ENCODE measurements at regions not wholly inside any gene's neighbourhood (a gene's known extent, or its start where the extent isn't known, plus 50 kb on each side); places are given as distances from the start of the nearest gene placed in this dataset.

DNA sequence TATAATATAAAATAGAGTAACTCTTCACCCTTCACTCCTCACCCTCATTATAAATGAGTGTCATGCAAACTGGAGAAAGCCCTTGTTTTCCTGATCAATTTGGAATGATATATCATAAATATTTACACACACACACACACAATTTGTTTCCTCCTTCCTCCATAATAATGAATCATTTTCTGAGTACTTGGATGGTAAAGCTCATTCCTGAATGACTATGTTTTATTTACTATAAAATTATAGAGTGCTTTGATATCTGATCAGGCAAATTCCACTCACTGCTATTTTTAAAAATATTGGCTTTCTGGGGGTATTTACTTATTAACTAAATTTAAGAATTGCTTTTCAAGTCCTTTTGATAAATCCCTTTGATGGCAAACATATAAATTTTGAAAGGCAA lies 1125.5 kb upstream of the CNTNAP5 start:
- Histone ChIP-seq H3K4me3 (no peak overlapping the region), H3K79me2 (ENCODE audit: control insufficient read depth, insufficient read depth, low read length) (no peaks in the 10 kb centered on the region), H3K4me1 (replicated peaks in 1 of 2; ENCODE audit: control insufficient read depth in 2 of 2, insufficient read depth in 2 of 2, low read length in 2 of 2) (no peaks in the 10 kb centered on the region), H3K36me3 (ENCODE audit: control insufficient read depth, insufficient read depth, low read length) (no peaks in the 10 kb centered on the region), H3K27ac (ENCODE audit: extremely low read depth, low read depth, low read length) (no peak overlapping the region), H3K27me3 (ENCODE audit: control insufficient read depth in 2 of 2, insufficient read depth in 2 of 2, low read length in 2 of 2) (no peaks in the 10 kb centered on the region), H4K20me1 (replicated peaks; ENCODE audit: control insufficient read depth, insufficient read depth, low read length) (no peaks in the 10 kb centered on the region), H3K9me1 (ENCODE audit: control insufficient read depth, insufficient read depth, low read length) (no peaks in the 10 kb centered on the region), H3K9me3 (replicated peaks; ENCODE audit: control insufficient read depth, insufficient read depth, low read depth, low read length) (no peaks in the 10 kb centered on the region), H3K4me2 (ENCODE audit: insufficient read depth, low read length) (no peak overlapping the region), H2AFZ (ENCODE audit: low read depth, low read length) (no peak overlapping the region), H3K9ac (ENCODE audit: insufficient read depth in 1 of 2, low read depth in 2 of 2, low read length in 2 of 2) (no peak overlapping the region)
- ChIA-PET CTCF (ENCODE audit: low intra/inter-chr PET ratio) (no interaction called here), POLR2A (no interaction called here)
- no TSS peak for BruUV-seq (replicated peaks)
- no peak for ATAC-seq
- TF ChIP-seq NFIX (CRISPR knock-in tag; IDR thresholded peaks at IDR 0.05; ENCODE audit: low read depth) (no peak), HNRNPLL (IDR thresholded peaks at IDR 0.05; ENCODE audit: low read depth, low read length, poor library complexity, severe bottlenecking) (no peak), MECOM (CRISPR knock-in tag; IDR thresholded peaks at IDR 0.05) (no peak), DACH1 (IDR thresholded peaks at IDR 0.05; ENCODE audit: partially characterized antibody) (no peak), PHF8 (IDR thresholded peaks at IDR 0.05; ENCODE audit: borderline replicate concordance, low read length) (no peak), MYBL2 (IDR thresholded peaks at IDR 0.05; ENCODE audit: low read depth) (no peak), MYBL2 (CRISPR knock-in tag; IDR thresholded peaks at IDR 0.05; ENCODE audit: borderline replicate concordance) (no peak), MYC (IDR thresholded peaks at IDR 0.05; ENCODE audit: low read depth, low read length) (no peak), MYC (CRISPR knock-in tag; IDR thresholded peaks at IDR 0.05; ENCODE audit: borderline replicate concordance, low read depth) (no peak), ID3 (CRISPR knock-in tag; IDR thresholded peaks at IDR 0.05) (no peak), ID3 (tag; IDR thresholded peaks at IDR 0.05) (no peak), ZNF696 (CRISPR knock-in tag; conservative IDR thresholded peaks at IDR 0.05) (no peak), TRIM28 (IDR thresholded peaks at IDR 0.05) (no peak), NFXL1 (CRISPR knock-in tag; IDR thresholded peaks at IDR 0.05) (no peak), BHLHE40 (IDR thresholded peaks at IDR 0.05; ENCODE audit: low read length) (no peak), JUND (IDR thresholded peaks at IDR 0.05; ENCODE audit: borderline replicate concordance, low read depth, low read length) (no peak), JUND (tag; IDR thresholded peaks at IDR 0.05; ENCODE audit: borderline replicate concordance, low read depth, low read length) (no peak), ZBTB7A (IDR thresholded peaks at IDR 0.05; ENCODE audit: borderline replicate concordance, control insufficient read depth, low read depth, low read length) (no peak), IFI16 (CRISPR knock-in tag; IDR thresholded peaks at IDR 0.05) (no peak)
- TF ChIP-seq, protein P1, sequence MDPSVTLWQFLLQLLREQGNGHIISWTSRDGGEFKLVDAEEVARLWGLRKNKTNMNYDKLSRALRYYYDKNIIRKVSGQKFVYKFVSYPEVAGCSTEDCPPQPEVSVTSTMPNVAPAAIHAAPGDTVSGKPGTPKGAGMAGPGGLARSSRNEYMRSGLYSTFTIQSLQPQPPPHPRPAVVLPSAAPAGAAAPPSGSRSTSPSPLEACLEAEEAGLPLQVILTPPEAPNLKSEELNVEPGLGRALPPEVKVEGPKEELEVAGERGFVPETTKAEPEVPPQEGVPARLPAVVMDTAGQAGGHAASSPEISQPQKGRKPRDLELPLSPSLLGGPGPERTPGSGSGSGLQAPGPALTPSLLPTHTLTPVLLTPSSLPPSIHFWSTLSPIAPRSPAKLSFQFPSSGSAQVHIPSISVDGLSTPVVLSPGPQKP (CRISPR knock-in tag; IDR thresholded peaks at IDR 0.05) = no peak
- TF ChIP-seq, protein P2, sequence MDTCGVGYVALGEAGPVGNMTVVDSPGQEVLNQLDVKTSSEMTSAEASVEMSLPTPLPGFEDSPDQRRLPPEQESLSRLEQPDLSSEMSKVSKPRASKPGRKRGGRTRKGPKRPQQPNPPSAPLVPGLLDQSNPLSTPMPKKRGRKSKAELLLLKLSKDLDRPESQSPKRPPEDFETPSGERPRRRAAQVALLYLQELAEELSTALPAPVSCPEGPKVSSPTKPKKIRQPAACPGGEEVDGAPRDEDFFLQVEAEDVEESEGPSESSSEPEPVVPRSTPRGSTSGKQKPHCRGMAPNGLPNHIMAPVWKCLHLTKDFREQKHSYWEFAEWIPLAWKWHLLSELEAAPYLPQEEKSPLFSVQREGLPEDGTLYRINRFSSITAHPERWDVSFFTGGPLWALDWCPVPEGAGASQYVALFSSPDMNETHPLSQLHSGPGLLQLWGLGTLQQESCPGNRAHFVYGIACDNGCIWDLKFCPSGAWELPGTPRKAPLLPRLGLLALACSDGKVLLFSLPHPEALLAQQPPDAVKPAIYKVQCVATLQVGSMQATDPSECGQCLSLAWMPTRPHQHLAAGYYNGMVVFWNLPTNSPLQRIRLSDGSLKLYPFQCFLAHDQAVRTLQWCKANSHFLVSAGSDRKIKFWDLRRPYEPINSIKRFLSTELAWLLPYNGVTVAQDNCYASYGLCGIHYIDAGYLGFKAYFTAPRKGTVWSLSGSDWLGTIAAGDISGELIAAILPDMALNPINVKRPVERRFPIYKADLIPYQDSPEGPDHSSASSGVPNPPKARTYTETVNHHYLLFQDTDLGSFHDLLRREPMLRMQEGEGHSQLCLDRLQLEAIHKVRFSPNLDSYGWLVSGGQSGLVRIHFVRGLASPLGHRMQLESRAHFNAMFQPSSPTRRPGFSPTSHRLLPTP (IDR thresholded peaks at IDR 0.05; ENCODE audit: borderline replicate concordance, extremely low read depth, insufficient read length) = no peak
- intact Hi-C loops (cut with micrococcal nuclease) (no loop called here), in situ Hi-C loops (cut with MboI) (no loop called here)
- no peak for DNase-seq (ENCODE audit: extremely low read depth in 1 of 4, low spot score in 3 of 4)
- no peak for FAIRE-seq
